HG02610 (cell line): ENCODE measurements at regions not wholly inside any gene's neighbourhood (a gene's known extent, or its start where the extent isn't known, plus 50 kb on each side); places are given as distances from the start of the nearest gene placed in this dataset.

Experiments
- ATAC-seq: cut with Tn5 transposase; IDR thresholded peaks from one replicate; pipeline ENCODE4 v1.9.1; 2021; ENCODE audit warnings: mild to moderate bottlenecking, moderate library complexity; ENCODE audit not compliant: unreplicated experiment

- no peak for ATAC-seq
Measured at GRCh38 chr11:41955635-41956400, 496.4 kb upstream of the LRRC4C start.

- no peak for ATAC-seq
Measured at GRCh38 chr11:41963406-41963805, 504.0 kb upstream of the LRRC4C start.

- ATAC-seq = no peak
Measured at GRCh38 chr11:41970681-41971080, 511.2 kb upstream of the LRRC4C start.

GRCh38 chr11:41971592-41971991, 512.1 kb upstream of the LRRC4C start:
- no peak for ATAC-seq

GRCh38 chr11:41978945-41979344, 519.5 kb upstream of the LRRC4C start:
- no peak for ATAC-seq

GRCh38 chr11:41980741-41981140, 521.3 kb upstream of the LRRC4C start:
- ATAC-seq = no peak

GRCh38 chr11:41982276-41982675, 522.8 kb upstream of the LRRC4C start:
- ATAC-seq = no peak

- ATAC-seq = peak; percentile 33
Measured at GRCh38 chr11:41982975-41983374, 523.5 kb upstream of the LRRC4C start.

GRCh38 chr11:41983475-41983874, 524.0 kb upstream of the LRRC4C start:
- ATAC-seq = peak; percentile 50

GRCh38 chr11:41984023-41984422, 524.6 kb upstream of the LRRC4C start:
- ATAC-seq = no peak

- ATAC-seq = no peak
Measured at GRCh38 chr11:41985799-41986198, 526.3 kb upstream of the LRRC4C start.

GRCh38 chr11:41988951-41989572, 529.6 kb upstream of the LRRC4C start:
- no peak for ATAC-seq

- no peak for ATAC-seq
Measured at GRCh38 chr11:41989823-41990380, 530.5 kb upstream of the LRRC4C start.

GRCh38 chr11:41996533-41996932, 537.1 kb upstream of the LRRC4C start:
- ATAC-seq = no peak

GRCh38 chr11:41997844-41998401, 538.5 kb upstream of the LRRC4C start:
- ATAC-seq = no peak

- no peak for ATAC-seq
Measured at GRCh38 chr11:41999066-41999465, 539.6 kb upstream of the LRRC4C start.

GRCh38 chr11:42003801-42004200, 544.3 kb upstream of the LRRC4C start:
- no peak for ATAC-seq

GRCh38 chr11:42006766-42007165, 547.3 kb upstream of the LRRC4C start:
- no peak for ATAC-seq

- no peak for ATAC-seq
Measured at GRCh38 chr11:42012271-42012670, 552.8 kb upstream of the LRRC4C start.

- ATAC-seq = no peak
Measured at GRCh38 chr11:42013656-42014201, 554.3 kb upstream of the LRRC4C start.

GRCh38 chr11:42021911-42022310, 562.5 kb upstream of the LRRC4C start:
- no peak for ATAC-seq

GRCh38 chr11:42023267-42023666, 563.8 kb upstream of the LRRC4C start:
- ATAC-seq = no peak
